DMS79 (cell line): ENCODE measurements at regions not wholly inside any gene's neighbourhood (a gene's known extent, or its start where the extent isn't known, plus 50 kb on each side); places are given as distances from the start of the nearest gene placed in this dataset.
"Not testable (repeated sequence)": the region's sequence is repeated elsewhere in the genome, so short reads cannot be mapped to it uniquely, and the experiment has no call there.

Experiments used
- DNase-seq: peaks from one replicate; lab custom pipeline; 2025; lab: John Stamatoyannopoulos, UW

DNA sequence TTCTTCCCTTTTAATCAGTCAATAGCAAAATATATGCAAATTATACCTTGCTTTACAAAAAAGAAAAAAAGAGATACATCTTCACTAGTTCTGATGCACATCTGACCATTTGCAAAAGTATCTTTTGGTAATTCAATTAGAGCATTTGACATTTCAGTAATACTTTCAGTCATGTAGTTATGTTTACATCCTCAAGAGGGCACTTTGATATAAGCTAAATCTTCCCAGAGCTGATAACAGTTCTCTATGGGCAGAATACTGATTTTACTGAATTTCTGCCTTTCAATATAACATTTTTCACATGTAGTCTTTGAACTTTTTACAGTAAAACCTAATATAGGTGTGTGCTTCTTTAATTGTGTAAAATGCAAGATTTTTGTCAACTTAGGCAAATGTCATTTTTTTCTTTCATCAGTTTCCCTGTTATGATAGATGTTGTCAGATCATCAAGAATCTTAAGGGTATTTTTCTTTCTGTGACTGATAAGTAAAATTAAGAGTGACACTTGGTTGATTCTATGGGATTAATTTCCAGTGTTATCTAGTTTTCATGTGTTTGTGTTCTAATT lies 703.5 kb upstream of the SEMA3D start:
- peak; percentile 4 for DNase-seq

DNA sequence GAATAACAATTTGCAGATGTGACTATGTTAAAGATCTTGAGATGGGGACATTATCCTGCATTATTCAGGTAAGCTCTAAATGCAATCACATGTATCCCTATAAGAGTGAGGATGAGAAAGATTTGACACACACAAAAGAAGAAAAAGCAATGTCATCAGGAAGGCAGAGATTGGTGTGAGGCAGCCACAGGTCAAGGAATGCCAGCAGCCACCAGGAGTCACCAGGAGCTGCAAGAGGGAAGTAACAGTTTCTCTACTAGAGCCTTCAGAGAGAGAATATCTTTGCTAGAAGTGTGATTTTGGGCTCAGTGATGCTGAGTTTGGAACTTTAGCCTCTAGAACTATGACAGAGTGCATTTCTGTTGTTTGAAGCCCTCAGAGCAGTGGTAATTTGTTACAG lies 700.3 kb upstream of the SEMA3D start:
- no peak for DNase-seq

GRCh38 chr7:85882335-85882734 lies 695.5 kb upstream of the SEMA3D start:
- DNase-seq: no peak

GRCh38 chr7:85875398-85875797 lies 688.5 kb upstream of the SEMA3D start:
- DNase-seq: no peak

DNA sequence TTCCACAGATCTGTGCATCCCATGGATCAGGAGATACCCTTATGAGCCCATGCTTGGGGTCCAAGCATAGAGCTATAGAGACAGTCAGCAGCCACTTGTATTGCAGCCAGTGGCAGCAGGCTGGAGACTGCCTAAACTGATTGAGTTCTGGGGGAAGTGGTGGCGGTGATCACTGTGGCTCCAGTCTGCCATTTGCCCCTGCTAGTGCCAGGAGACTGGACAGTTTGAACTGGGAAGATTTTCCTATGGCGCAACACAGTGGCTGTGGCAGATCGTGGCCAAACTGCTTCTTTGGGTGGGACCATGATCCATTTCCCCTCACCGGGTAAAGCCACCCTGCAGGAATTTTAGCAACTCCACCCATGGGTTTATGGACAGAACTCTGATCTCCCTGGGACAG lies 679.7 kb upstream of the SEMA3D start:
- no peak for DNase-seq

DNA sequence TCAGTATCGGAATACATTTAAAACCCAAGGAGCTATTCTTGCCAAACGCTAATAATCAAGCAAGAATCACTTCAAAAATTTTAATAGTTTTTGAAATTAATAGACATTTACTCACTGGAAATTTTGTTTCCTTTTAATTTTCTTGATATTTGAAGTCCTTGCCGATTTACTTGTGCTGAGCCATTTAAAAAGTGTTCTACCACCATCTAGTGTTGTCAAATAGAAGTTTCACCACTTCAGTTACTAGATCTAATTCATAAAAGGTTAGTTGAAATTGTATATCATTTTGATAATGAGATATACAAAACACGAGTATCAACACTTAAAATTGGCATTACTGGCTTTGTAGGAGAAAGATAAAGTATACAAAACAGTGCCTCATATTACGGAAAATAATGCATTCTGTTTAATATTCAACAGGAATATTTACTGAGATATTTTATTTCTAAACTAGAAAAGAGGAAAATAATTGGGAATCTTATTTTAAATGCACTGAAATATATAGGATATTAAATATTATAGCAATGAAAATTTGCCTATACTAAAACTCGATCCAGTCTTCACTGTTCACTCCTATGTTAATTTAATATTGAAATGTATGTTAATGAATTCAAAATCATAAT lies 664.8 kb upstream of the SEMA3D start:
- peak; percentile 9 for DNase-seq

GRCh38 chr7:85850381-85850780 lies 663.5 kb upstream of the SEMA3D start:
- DNase-seq: no peak

- no peak for DNase-seq
Measured at GRCh38 chr7:85840554-85840953, 653.7 kb upstream of the SEMA3D start.

GRCh38 chr7:85833066-85833465 lies 646.2 kb upstream of the SEMA3D start:
- no peak for DNase-seq

- no peak for DNase-seq
Measured at GRCh38 chr7:85830982-85831381, 644.1 kb upstream of the SEMA3D start.

DNA sequence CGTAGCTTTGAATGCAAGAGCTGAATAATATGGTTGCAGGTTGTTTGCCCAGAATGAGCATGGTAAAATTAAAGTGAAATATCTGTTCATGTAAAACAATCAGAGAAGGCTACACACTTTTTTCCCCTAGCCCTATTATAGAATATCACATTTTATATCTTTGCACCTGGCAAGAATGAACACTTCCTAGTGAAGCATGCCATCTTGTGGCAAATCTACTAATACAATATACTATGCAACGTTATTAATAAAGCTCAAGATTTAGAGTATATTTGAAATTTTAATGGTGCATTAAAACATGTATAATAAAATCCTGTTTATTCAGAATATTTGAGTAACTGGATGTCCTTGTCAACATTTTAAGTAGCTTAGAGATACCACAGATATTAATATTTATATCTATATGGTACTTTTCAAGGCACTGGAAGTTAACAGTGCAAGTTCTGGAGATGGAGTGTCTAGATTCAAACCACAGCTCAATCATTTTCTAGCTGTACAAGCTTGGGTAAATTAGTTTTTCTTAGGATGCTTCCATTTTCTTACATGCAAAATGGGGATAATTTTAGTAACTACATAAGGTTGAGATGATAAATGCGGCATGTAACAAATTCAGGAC lies 643.1 kb upstream of the SEMA3D start:
- DNase-seq: no peak

GRCh38 chr7:85829176-85829575 lies 642.3 kb upstream of the SEMA3D start:
- no peak for DNase-seq

DNA sequence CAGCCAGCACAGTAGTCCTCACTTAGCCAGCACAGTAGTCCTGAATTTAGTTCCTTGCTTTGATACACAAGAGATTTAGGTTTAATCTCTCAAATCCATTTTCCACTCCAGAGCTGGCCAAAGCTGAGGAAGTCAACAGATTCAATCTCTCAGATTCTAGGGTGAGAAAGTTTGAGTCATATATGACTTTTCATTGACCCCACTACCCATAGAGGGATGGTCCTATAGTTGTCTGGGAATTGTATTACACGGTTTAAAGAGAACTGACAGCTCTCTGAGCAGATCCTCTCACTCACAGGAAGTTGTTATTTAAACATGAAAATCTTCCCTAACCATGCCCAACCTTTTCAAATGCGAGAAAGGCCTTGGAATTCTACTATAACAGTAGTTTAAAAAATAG lies 641.8 kb upstream of the SEMA3D start:
- no peak for DNase-seq

GRCh38 chr7:85823396-85824080 lies 636.7 kb upstream of the SEMA3D start:
- no peak for DNase-seq

DNA sequence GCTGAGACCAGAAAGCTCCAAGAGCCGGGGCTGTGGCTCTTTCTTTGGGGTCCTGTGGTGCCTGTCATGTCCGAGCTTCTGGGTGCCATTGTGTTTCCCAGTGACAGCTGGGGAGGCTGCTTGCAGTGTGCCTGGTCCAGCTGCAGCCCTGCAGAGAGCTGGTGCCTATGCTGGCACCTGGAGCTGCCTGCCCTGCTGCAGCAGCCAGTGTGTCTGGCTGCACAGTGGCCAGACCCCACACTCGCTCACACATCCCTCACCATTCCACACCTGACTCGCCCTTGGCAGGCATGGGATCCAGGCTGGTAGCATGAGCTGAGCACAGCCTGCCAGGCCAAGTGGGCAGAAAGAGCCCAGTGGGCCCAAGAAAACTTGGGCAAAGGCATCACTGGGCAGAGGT lies 635.1 kb upstream of the SEMA3D start:
- DNase-seq: no peak

DNA sequence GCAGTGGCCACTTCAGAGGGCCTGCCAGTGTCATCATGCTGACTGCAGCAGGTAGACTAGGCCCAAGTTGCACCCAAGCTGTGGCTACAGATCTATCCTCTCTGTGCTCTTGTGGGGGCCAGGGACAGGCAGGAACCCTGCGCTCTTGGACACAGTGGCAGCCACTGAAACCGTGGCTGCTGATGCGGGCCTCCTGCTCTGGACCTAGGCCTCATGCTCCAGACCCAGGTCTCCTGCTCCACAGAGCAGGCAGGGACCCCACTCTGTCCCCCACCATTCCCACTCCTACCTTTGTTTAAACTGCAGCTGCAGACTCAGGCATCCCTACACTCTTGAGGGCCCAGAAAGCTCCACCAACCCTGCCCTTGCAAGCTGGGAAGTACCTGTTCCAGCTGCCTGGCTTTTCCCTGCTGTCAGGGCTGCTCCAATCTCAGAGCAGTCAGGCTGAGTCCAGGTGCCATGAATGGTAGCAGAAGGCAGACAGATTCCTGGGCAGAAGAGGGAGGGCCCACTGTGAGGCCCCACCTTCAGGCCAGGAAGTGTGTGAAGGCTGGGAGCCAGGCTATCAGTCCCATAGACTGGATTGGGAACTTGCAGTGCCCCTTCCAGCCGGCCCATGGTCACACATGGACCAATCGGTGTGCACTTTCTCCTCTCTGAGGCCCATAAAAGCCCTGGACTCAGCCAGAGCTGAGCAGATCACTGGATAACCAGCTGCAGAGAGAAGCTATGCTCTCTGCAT lies 634.0 kb upstream of the SEMA3D start:
- no peak for DNase-seq

DNA sequence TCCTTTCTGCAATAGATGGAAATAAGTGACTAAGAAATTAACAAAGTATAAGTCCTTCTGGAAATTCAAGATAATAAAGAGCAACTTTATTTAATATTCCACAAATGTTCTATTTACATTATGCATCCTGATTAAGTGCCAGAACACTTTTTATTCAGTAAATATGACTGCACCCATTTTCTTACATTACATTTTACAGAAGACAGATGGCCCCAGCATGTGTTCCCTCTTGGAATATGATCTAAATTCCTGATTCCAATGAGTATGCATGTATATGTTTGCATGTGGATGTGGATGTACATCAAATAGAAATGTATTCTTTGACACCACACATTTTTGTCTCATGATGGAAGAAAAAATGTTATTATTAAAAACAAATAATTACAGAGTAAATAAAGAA lies 628.7 kb upstream of the SEMA3D start:
- no peak for DNase-seq

DNA sequence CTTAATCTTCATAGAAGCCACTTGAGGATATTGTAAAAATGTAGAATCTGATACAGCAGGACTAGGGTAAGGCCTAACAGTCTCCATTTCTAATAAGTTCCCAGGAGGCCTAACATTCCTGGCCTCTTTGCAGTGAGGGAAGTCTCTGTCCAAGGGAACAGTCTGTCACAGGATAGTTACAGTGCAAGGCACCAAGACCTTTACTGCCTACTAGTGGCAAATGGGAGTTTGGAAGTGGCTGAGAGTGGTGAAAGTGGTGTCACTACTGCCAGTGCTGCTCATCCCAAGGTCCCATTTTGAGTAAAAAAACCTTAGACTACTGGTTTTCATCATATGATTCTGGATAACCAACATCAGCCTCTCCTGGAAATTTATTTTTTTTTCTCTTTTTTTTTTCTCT lies 619.5 kb upstream of the SEMA3D start:
- DNase-seq: no peak

DNA sequence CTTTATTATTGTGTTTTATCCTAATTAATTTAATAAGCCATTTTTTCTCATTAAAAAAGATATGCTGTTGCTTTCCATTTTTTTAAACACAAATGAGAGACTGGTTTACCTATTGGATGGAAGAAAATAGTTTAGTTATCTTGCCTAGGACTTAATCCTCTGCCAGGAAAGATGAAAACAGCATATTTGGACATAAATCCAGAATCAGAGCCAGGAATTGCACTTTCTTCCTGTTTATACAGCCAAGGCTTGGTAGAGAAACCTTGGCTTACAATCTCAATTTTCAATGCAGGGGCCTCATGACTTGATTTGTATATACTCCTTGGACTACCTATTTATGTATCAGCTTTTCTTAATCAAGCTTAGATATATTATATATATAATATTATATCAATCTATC lies 618.8 kb upstream of the SEMA3D start:
- no peak for DNase-seq

DNA sequence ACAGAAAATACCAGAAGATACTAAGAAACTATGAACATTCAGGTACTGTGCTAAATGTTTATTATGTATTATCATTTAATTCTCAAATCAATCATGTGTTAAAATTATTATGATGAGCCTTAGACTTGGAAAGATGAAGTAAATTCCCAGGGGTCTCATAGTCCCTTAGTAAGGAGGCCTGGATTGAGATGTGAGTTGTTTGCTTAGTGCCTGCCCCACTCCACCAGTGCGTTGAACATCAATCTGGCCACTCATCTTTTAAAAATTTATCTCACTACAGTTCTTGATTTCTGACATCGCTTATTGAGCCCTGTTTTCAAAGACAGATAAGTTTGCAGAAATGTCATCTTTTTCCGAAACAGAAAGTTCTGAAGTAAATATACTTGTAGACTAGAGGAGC lies 618.4 kb upstream of the SEMA3D start:
- no peak for DNase-seq

GRCh38 chr7:85802211-85802610 lies 615.4 kb upstream of the SEMA3D start:
- no peak for DNase-seq

GRCh38 chr7:85796956-85797355 lies 610.1 kb upstream of the SEMA3D start:
- no peak for DNase-seq

- not testable (repeated sequence) for DNase-seq
Measured at GRCh38 chr7:85791098-85791497, 604.2 kb upstream of the SEMA3D start.
